Activated T-helper 2 cell treated with anti-CD3 and anti-CD28 coated beads, Interferon-gamma antibody, Interleukin-2, Interleukin-4, amounts not matched to agents 10 μg/mL and 5 μg/mL and 100 μg/mL, durations not matched to agents 14 hours and 24 hours and 36 hours (primary cell): ENCODE measurements at regions not wholly inside any gene's neighbourhood (a gene's known extent, or its start where the extent isn't known, plus 50 kb on each side); places are given as distances from the start of the nearest gene placed in this dataset.

Experiments used
- DNase-seq: peaks from one replicate; pipeline ENCODE4 v3.0.0; 2021; ENCODE audit warnings: low spot score
- H3K27ac Mint-ChIP-seq: one replicate; pipeline ENCODE4 v1.8.0; 2021; ENCODE audit warnings: mixed read lengths
- H3K27me3 Mint-ChIP-seq: one replicate; pipeline ENCODE4 v1.8.0; 2021; ENCODE audit warnings: low read depth, mixed read lengths
- H3K36me3 Mint-ChIP-seq: one replicate; pipeline ENCODE4 v1.8.0; 2021; ENCODE audit warnings: low read depth, mixed read lengths
- H3K4me1 Mint-ChIP-seq: one replicate; pipeline ENCODE4 v1.8.0; 2021; ENCODE audit warnings: low read depth, mixed read lengths
- H3K4me3 Mint-ChIP-seq: one replicate; pipeline ENCODE4 v1.8.0; 2021; ENCODE audit warnings: low read depth, mild to moderate bottlenecking, moderate library complexity, mixed read lengths
- H3K9me3 Mint-ChIP-seq: one replicate; pipeline ENCODE4 v1.8.0; 2021; ENCODE audit warnings: mixed read lengths
- intact Hi-C: fragments of 100-400 bp; cut with micrococcal nuclease; formaldehyde crosslinking; loops from one replicate; pipeline ENCODE4 v1.15.1; 2023

GRCh38 chr2:30379481-30379880 is 67.6 kb upstream of the LCLAT1 start:
- no peaks in the 10 kb centered on the region for H3K36me3 Mint-ChIP-seq
- DNase-seq: no peak
- H3K4me1 Mint-ChIP-seq: peaks cover 3% of the 10 kb centered on the region
- H3K4me3 Mint-ChIP-seq: no peak overlapping the region
- no peak overlapping the region for H3K27ac Mint-ChIP-seq
- no peaks in the 10 kb centered on the region for H3K9me3 Mint-ChIP-seq
- intact Hi-C loops: no loop called here
- H3K27me3 Mint-ChIP-seq: peaks cover 14% of the 10 kb centered on the region

- H3K4me1 Mint-ChIP-seq: no peaks in the 10 kb centered on the region
- H3K27ac Mint-ChIP-seq: no peak overlapping the region
- H3K9me3 Mint-ChIP-seq: no peaks in the 10 kb centered on the region
- peaks cover 17% of the 10 kb centered on the region for H3K27me3 Mint-ChIP-seq
- no peak overlapping the region for H3K4me3 Mint-ChIP-seq
- H3K36me3 Mint-ChIP-seq: no peaks in the 10 kb centered on the region
- DNase-seq: no peak
- intact Hi-C loops: no loop called here
Measured at GRCh38 chr2:30380824-30381223, 66.2 kb upstream of the LCLAT1 start.

- Mint-ChIP-seq H3K9me3 (no peaks in the 10 kb centered on the region), H3K4me1 (no peaks in the 10 kb centered on the region), H3K27ac (no peak overlapping the region), H3K4me3 (no peak overlapping the region), H3K27me3 (peaks cover 17% of the 10 kb centered on the region), H3K36me3 (no peaks in the 10 kb centered on the region)
- no peak for DNase-seq
- intact Hi-C loops: no loop called here
Measured at GRCh38 chr2:30382162-30382783, 64.8 kb upstream of the LCLAT1 start.

- H3K4me1 Mint-ChIP-seq: no peaks in the 10 kb centered on the region
- H3K27ac Mint-ChIP-seq: no peak overlapping the region
- DNase-seq: no peak
- no peak overlapping the region for H3K4me3 Mint-ChIP-seq
- H3K9me3 Mint-ChIP-seq: no peaks in the 10 kb centered on the region
- H3K27me3 Mint-ChIP-seq: peaks cover 17% of the 10 kb centered on the region
- intact Hi-C loops: no loop called here
- no peaks in the 10 kb centered on the region for H3K36me3 Mint-ChIP-seq
Measured at GRCh38 chr2:30382995-30383394, 64.1 kb upstream of the LCLAT1 start.

DNA sequence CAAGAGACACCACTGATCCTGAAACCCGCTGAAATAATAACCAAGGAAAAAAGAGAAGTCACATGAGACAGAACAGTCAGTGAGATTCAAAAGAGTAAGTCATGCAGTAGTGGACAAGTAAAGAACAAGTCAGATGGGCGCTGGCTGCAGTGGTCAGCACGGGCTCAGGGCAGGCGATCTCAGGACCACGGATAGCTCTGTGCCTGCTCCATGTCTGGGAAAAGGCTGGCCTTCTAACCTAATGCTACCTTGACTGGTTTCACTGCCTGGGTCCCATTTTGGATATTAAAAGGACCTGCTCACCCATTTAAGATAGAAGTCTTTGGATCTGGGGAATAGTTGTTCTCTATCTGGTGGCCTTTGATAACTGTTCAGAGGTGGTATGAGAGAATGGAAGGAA is 61.7 kb upstream of the LCLAT1 start:
- H3K4me3 Mint-ChIP-seq: no peak overlapping the region
- no peaks in the 10 kb centered on the region for H3K4me1 Mint-ChIP-seq
- H3K36me3 Mint-ChIP-seq: no peaks in the 10 kb centered on the region
- H3K9me3 Mint-ChIP-seq: no peaks in the 10 kb centered on the region
- DNase-seq: no peak
- intact Hi-C loops: no loop called here
- H3K27me3 Mint-ChIP-seq: peaks cover 25% of the 10 kb centered on the region
- H3K27ac Mint-ChIP-seq: no peak overlapping the region

DNA sequence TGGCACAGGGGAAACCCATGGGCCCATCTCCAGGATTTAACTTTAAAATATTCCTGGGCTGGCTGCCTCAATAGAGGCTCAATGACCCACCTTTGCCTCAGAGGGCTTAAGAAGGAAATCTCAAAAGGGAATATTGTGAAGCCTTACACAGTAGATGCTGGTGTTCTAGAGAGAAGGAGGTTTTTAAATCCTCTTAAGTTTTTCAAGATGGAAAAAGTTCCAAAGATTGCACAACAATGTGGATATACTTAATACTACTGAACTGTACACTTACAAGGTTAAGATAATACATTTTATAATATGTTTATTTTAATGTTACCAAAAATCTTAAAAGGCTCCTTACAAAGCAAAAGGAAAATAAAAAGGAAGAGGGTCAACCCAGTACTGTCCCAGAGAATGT is 54.9 kb upstream of the LCLAT1 start:
- no peak overlapping the region for H3K27ac Mint-ChIP-seq
- H3K4me1 Mint-ChIP-seq: no peaks in the 10 kb centered on the region
- no peak overlapping the region for H3K4me3 Mint-ChIP-seq
- H3K9me3 Mint-ChIP-seq: no peaks in the 10 kb centered on the region
- H3K36me3 Mint-ChIP-seq: no peaks in the 10 kb centered on the region
- no peak for DNase-seq
- intact Hi-C loops: no loop called here
- H3K27me3 Mint-ChIP-seq: peaks cover 9% of the 10 kb centered on the region

DNA sequence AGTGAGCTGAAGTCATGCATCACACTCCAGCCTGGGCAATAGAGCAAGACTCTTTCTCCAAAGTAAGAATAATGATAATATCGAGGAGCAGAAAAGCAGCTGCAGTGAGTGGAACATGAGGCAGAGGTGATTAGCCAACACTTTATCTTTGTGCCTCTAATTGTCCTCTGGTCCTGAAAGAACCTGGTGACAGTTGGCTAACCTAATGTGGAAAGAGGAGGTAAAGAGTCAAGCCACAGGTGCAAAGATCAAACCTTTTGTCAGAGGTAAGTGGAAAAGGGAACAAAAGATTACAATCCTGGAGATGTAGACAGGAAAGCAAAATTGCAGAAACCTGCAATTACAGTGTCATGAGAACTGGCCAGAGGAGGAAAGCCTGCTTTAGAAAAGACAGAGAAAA is 53.5 kb upstream of the LCLAT1 start:
- no peaks in the 10 kb centered on the region for H3K9me3 Mint-ChIP-seq
- no peak overlapping the region for H3K27ac Mint-ChIP-seq
- H3K27me3 Mint-ChIP-seq: peaks cover 4% of the 10 kb centered on the region
- H3K4me3 Mint-ChIP-seq: no peak overlapping the region
- intact Hi-C loops: no loop called here
- no peaks in the 10 kb centered on the region for H3K36me3 Mint-ChIP-seq
- DNase-seq: no peak
- no peaks in the 10 kb centered on the region for H3K4me1 Mint-ChIP-seq

GRCh38 chr2:30394096-30394495 is 53.0 kb upstream of the LCLAT1 start:
- peaks cover 1% of the 10 kb centered on the region for H3K27me3 Mint-ChIP-seq
- intact Hi-C loops: no loop called here
- H3K4me3 Mint-ChIP-seq: no peak overlapping the region
- no peaks in the 10 kb centered on the region for H3K9me3 Mint-ChIP-seq
- DNase-seq: no peak
- H3K27ac Mint-ChIP-seq: no peak overlapping the region
- no peaks in the 10 kb centered on the region for H3K4me1 Mint-ChIP-seq
- H3K36me3 Mint-ChIP-seq: no peaks in the 10 kb centered on the region

- H3K27me3 Mint-ChIP-seq: peaks cover 1% of the 10 kb centered on the region
- no peaks in the 10 kb centered on the region for H3K36me3 Mint-ChIP-seq
- no peak for DNase-seq
- H3K27ac Mint-ChIP-seq: no peak overlapping the region
- no peaks in the 10 kb centered on the region for H3K4me1 Mint-ChIP-seq
- intact Hi-C loops: no loop called here
- H3K9me3 Mint-ChIP-seq: no peaks in the 10 kb centered on the region
- no peak overlapping the region for H3K4me3 Mint-ChIP-seq
Measured at GRCh38 chr2:30396436-30397232, 50.4 kb upstream of the LCLAT1 start.
